GDM1 (cell line): ENCODE measurements at regions not wholly inside any gene's neighbourhood (a gene's known extent, or its start where the extent isn't known, plus 50 kb on each side); places are given as distances from the start of the nearest gene placed in this dataset.
"Not testable (repeated sequence)": the region's sequence is repeated elsewhere in the genome, so short reads cannot be mapped to it uniquely, and the experiment has no call there.

Experiments used
- DNase-seq: peaks from one replicate; lab custom pipeline; 2025; lab: John Stamatoyannopoulos, UW

DNA sequence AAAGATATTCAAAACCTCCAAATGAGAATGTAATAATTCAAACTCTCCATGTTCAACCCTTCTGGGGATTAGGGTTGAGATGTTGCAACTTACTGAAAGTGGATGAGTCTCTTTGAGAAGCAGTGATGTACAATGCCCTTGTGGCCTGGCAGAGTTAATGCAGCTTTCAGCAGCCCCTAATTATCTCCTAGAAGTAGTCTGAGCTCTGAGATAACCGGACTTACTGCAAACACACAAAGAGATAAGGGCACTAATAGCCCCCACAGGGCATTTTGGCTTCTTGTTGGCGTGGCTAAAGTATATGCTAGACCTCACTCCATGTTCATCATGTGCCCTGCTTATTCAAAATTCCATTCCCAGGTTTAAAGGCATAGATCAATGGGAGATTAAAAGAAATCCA is 404.7 kb downstream of the NEBL start:
- no peak for DNase-seq

DNA sequence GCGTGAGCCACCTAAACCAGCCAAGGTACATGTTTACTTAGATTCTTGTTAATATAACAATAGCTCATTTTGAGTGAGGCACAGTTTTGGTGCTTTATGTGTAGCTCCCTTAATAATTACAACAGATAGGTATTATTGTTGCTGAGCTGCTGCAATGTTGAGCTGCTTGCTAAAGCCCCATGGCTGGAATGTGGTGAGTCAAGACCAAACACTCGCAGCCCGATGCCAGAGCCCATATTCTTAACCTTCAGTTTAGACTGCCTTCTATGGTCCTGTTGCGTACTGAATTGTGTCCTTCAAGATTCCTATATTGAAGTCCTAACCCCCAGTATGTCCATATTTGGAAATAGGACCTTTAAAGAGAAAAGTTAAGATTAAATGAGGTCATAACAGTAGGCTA is 407.1 kb downstream of the NEBL start:
- no peak for DNase-seq

DNA sequence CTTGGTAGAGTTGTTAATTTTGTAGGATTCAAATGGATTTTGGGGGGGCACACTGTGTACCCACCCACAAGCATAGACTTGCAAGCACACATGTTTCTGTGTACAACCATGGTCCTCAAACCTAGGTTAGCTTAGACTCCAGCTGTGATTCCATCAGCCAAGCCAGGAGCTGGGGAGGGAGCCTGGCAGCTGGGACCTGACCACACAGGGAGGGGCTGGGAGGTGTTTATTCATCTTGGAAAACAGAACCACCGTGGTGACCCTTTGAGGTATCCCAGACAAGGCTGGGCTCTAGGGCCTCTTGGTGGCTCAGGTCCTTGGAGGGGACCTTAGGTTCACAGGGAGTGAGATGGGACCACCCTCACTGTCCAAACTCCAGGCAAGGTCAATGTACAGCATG is 410.3 kb downstream of the NEBL start:
- no peak for DNase-seq

- DNase-seq, result no peak
Observed at GRCh38 chr10:20485554-20485953, 411.6 kb downstream of the NEBL start.

GRCh38 chr10:20481054-20481453 is 416.1 kb downstream of the NEBL start:
- no peak for DNase-seq

- not testable (repeated sequence) for DNase-seq
Observed at GRCh38 chr10:20480575-20480974, 416.5 kb downstream of the NEBL start.

DNA sequence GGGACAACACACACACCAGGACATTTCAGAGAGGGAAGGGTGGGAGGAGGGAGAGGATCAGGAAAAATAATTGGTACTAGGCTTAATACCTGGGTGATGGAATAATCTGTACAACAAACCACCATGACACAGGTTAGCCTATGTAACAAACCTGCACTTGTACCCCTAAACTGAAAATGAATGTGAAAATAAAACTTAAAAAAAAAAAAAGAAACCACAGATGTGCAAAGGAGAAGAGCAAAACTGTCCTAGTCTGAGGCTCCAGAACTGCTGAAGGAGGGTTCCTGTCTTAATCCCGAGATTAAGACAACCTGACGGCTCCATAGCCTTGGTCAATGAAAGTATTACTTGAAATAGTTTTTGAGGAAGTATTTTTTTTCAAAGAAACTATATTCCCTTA is 423.0 kb downstream of the NEBL start:
- DNase-seq, result no peak

DNA sequence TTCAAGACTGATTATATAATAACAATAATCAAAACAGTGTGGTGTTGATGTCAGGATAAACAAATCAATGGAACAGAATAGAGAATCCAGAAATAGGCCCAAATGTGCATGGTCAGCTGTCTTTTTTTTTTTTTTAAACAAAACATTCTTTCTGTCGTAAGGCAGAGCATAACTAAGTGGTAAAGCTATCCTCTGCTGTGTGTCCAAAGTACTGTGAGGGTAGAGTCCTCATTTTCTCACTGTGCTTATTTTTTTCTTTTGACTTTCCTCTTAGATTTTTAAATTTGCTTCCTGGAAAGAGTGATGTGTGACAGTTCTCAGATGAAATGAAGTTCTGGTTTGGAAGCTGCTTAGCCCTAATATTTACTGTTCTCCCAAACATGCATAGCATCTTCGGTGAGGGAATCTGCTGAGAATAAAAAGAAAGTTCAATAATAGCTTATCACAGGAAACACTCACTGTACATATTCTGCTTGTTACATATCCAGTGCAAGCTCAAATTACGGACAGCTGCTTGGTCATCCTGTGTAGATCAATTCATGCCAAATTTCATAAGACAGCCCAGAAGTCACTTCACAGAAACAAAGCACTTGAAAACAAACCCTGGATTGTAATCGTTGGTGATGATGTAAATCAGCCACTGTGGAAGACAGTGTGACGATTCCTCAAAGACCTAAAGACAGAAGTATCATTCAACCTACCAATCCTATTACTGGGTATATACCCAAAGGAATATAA is 423.9 kb downstream of the NEBL start:
- DNase-seq, result no peak

- no peak for DNase-seq
Observed at GRCh38 chr10:20466731-20467130, 430.4 kb downstream of the NEBL start.

DNA sequence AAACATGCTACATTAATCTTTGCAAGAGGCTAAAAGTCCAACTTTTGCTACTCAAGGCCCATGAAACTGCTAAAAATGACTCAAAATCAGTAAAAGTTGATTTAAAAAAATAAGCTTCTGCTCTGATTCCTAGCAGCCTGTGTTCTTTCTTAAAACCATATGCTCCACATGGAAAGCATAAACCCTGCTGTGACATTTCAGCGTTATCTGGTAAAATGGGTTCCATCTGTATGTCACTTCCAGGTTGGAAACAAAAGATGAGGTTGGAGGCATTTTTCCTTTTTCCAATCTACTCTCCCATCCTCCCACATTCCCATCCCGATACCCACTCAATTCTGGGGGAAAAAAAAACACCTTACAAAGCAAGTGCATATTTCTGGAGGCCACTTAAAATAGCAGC is 439.5 kb downstream of the NEBL start:
- DNase-seq, result no peak

DNA sequence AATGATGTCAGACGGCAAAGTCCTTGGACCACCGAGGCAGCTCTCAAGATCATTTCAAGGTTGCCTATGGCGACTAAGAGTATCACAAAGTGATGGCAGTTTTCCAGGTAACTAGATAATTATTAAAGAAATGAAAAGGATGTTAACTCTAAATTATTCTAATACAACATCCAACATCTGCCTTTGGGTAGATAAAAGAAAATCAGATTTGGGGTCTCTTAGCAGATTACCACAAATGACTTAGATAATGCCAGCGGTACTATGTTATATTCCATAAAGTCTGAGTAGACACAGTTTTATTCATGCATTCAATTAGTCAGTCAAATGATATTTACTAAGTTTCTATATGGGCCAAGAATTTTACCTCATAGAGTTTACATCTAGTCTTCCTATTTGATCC is 441.3 kb downstream of the NEBL start:
- DNase-seq, result no peak

- DNase-seq, result no peak
Observed at GRCh38 chr10:20454331-20454730, 442.8 kb downstream of the NEBL start.

- no peak for DNase-seq
Observed at GRCh38 chr10:20446561-20447193, 450.4 kb downstream of the NEBL start.

- no peak for DNase-seq
Observed at GRCh38 chr10:20443094-20443493, 454.0 kb downstream of the NEBL start.

DNA sequence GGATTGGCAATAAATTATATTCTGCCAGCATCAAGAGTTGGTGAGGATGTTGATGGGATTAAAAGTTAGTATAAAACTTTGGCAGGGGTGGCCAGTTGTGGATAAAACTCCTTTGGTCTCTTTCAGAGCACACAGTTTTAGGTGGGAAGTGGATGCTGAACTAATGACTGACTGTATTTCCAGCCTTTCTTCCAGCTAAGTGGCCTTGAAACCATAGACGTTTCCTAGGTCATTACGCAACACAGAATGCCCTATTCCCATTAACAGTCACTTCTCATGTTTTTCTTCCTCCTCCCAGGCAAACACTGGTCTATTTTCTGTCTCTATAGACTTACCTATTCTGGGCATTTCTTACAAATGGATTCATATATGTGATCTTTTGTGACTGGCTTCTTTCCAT is 467.4 kb downstream of the NEBL start:
- no peak for DNase-seq

DNA sequence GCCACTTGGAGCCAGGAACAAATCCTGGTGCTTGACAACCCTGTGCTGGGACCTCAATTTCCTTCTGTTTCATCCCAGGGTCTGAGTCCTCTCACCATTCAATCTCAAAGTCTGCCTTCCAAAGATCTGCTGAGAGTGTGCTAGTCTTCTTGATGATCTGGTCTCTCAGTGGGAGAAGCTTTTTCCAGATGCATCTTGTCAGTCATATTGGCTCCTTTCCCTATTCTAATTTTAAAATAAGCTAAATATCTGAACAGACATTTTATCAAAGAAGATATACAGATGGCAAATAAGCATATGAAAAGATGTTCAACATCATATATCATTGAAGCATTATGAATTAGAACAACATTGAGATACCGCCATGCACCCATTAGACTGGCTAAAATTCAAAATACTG is 469.3 kb downstream of the NEBL start:
- no peak for DNase-seq

DNA sequence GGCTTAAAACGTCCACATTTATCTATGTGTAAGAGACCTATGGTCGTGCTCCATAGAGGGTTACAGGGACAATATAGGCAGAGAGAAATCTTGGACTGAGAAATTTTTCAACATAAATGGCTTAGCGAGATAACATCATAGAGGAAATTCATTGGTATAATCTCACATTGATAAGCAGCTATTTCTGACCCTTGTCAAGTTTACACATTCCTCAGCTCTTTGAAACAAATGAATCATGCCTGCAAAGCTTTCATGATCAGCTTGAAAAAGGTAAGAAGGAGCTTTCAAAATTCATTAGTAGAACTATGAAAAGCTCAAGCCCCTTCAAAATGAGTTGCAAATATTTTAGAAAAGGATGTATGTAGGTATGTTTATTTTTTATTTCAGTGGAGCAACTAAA is 478.8 kb downstream of the NEBL start:
- DNase-seq, result no peak

- no peak for DNase-seq
Observed at GRCh38 chr10:20417791-20418190, 479.3 kb downstream of the NEBL start.

GRCh38 chr10:20415684-20416083 is 481.4 kb downstream of the NEBL start:
- no peak for DNase-seq

DNA sequence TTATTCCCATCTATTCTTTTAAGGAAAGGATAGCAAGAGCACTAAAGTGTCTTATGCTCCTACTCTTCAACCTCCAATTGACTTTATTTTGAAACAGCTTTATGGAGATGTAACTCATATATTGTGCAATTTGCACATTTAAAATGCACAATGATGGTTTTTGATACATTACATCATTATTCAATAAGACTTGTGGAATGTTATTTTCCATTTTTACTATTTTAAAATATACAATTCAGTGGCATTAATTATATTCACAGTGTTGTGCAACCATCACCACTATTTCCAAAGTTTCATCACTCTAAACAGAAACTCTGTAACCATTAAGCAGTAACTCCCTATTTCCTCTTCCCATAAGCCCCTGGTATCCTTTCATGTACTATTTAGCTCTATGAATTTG is 489.8 kb downstream of the NEBL start:
- DNase-seq, result no peak

DNA sequence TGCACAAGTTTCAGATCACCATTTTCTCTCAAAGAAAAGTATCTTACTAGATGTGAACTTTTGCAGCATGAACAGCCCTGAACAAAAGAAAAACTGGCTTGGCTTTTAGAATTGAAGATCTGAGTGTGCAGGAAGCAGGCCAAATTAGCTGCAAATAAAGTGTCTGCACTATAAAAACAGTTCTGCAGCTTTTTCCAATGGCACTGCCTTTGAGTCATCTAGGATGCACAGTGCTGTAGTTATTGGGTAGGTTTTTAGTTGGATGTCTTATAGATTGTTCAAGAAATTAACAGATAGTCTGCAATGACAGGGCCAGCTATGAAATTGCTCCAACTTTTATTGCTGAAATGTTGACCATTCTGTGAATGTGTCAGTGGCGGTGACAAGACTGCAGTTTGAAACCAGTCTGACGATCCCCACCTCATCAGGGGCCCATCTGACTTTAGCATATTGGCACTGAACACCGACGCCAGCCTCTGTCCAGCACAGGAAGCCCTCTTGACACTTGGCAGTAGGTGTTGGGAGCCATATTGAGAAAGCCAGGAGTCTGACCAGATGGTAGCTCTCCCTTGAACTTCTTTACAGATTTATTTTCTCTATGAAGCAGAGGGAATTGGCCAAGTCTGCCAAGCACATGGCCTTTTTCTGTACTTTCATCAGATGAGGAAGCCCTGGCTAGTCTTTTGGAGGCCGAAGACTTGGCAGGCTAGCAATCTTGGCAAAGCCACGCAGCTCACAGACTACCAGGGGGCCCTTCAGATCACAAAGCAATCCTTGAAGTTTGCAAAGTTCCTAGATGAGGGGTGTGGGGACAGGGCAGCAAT is 490.6 kb downstream of the NEBL start:
- DNase-seq, result no peak

- no peak for DNase-seq
Observed at GRCh38 chr10:20405761-20406160, 491.4 kb downstream of the NEBL start.

- DNase-seq, result no peak
Observed at GRCh38 chr10:20405050-20405449, 492.1 kb downstream of the NEBL start.
